ENCODE measurements at regions not wholly inside any gene's neighbourhood (a gene's known extent, or its start where the extent isn't known, plus 50 kb on each side); places are given as distances from the start of the nearest gene placed in this dataset.
"Not testable (repeated sequence)": the region's sequence is repeated elsewhere in the genome, so short reads cannot be mapped to it uniquely, and the experiment has no call there.

GRCh38 chr20:4462801-4463200 is 213.7 kb upstream of the ADRA1D start:
- not testable (repeated sequence) for DNase-seq

GRCh38 chr20:4459081-4459480 is 210.0 kb upstream of the ADRA1D start:
- DNase-seq, result no peak

- DNase-seq, result peak; percentile 28
Observed at GRCh38 chr20:4457566-4458543, 208.8 kb upstream of the ADRA1D start.

GRCh38 chr20:4455996-4456395 is 206.9 kb upstream of the ADRA1D start:
- no peak for DNase-seq

- DNase-seq, result no peak
Observed at GRCh38 chr20:4455301-4455701, 206.2 kb upstream of the ADRA1D start.

- no peak for DNase-seq
Observed at GRCh38 chr20:4454111-4454510, 205.0 kb upstream of the ADRA1D start.

- DNase-seq, result no peak
Observed at GRCh38 chr20:4453359-4453758, 204.3 kb upstream of the ADRA1D start.

- no peak for DNase-seq
Observed at GRCh38 chr20:4451487-4452081, 202.5 kb upstream of the ADRA1D start.

- DNase-seq, result peak; percentile 31
Observed at GRCh38 chr20:4449957-4450715, 201.0 kb upstream of the ADRA1D start.

GRCh38 chr20:4445784-4446183 is 196.7 kb upstream of the ADRA1D start:
- no peak for DNase-seq

GRCh38 chr20:4445331-4445730 is 196.2 kb upstream of the ADRA1D start:
- no peak for DNase-seq

- peak; percentile 72 for DNase-seq
Observed at GRCh38 chr20:4444404-4444803, 195.3 kb upstream of the ADRA1D start.

GRCh38 chr20:4443016-4443415 is 193.9 kb upstream of the ADRA1D start:
- no peak for DNase-seq

- no peak for DNase-seq
Observed at GRCh38 chr20:4441871-4442270, 192.8 kb upstream of the ADRA1D start.

GRCh38 chr20:4441191-4441590 is 192.1 kb upstream of the ADRA1D start:
- DNase-seq, result peak; percentile 40

GRCh38 chr20:4439461-4439860 is 190.4 kb upstream of the ADRA1D start:
- no peak for DNase-seq

GRCh38 chr20:4437131-4437530 is 188.0 kb upstream of the ADRA1D start:
- DNase-seq, result no peak

- DNase-seq, result peak; percentile 5
Observed at GRCh38 chr20:4435671-4436455, 186.8 kb upstream of the ADRA1D start.

GRCh38 chr20:4435225-4435624 is 186.1 kb upstream of the ADRA1D start:
- DNase-seq, result peak; percentile 69

GRCh38 chr20:4434681-4435080 is 185.6 kb upstream of the ADRA1D start:
- peak; percentile 42 for DNase-seq

- DNase-seq, result no peak
Observed at GRCh38 chr20:4431446-4431845, 182.4 kb upstream of the ADRA1D start.

- DNase-seq, result not testable (repeated sequence)
Observed at GRCh38 chr20:4430826-4431225, 181.7 kb upstream of the ADRA1D start.

Data from EL (cell line).